NCI-H1092 treated with DMSO at 0.1 percent for 48 hours (cell line): ENCODE measurements at regions not wholly inside any gene's neighbourhood (a gene's known extent, or its start where the extent isn't known, plus 50 kb on each side); places are given as distances from the start of the nearest gene placed in this dataset.

Experiments used
- DNase-seq: peaks from one replicate; lab custom pipeline; 2025; lab: John Stamatoyannopoulos, UW

DNA sequence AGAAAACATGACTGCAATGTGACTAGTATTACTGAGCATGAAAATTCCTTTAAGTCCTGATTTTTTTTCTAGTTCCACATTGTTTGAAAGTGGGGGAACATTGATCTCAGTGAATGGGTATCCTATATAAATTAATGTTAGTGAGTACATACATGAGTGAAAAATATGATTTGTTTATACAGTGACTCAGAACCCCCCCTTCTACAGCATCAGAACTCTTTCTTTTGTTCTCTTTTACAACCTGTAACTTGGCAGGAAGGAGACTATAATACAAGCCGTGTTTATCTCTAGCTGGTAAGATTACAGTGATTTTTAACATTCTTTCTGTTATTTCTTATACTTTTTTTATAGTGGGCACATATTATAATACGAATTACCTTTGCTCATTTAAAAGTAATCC lies 384.7 kb downstream of the PDCD6IP start:
- DNase-seq: peak; percentile 50

DNA sequence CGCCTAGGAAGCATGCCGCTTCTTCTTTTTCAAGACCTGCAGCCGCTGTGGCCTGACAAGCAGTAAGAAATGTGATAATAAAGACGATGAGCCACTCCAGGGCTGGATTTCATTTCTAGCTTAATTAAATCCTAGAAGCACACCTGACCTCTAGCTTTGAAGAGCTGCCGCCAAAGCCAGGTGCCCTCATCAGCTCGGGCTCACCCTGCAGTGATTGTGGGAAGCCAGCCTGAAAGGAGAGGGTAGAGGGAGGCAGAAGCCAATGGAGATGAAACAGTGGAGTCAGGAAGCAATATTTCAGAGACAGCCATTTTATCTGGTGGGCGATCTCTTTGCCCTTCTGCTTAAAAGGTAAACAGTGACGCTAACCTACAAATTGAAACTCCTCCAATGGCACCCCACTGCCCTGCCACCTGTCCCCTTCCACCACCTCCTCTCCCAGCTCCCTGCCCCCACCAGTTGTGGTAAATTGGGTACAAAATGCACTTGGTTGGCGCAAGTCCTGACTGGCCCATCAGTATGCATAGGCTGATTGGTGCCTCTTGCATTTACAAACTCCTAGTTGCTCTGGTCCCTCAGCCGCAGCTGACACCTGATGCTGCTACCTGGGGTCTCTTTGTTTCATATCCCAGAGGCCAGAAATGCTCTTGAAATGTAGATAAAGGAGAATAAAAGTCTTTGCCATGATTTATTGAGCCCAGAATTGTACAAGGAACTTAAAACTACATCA lies 385.3 kb downstream of the PDCD6IP start:
- DNase-seq: peak; percentile 68

DNA sequence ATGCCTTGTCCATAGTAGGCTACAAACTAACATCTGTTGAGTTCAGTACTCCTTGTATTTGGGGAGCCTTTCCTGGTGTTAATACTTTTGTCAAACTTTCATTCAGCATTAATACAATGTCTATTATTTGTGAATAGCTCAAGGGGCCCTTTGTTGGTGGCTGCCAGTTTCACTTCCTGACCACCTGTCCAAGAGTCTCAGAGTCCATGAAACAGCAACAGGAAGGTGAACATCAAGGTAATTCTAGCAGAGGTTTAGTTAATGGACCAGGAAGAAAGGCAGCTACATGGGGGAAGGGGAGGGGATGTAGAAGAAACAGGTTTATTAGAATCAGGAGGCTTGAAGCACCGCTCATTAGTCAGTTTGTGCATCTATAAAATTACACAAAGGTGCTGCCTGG lies 386.9 kb downstream of the PDCD6IP start:
- no peak for DNase-seq

DNA sequence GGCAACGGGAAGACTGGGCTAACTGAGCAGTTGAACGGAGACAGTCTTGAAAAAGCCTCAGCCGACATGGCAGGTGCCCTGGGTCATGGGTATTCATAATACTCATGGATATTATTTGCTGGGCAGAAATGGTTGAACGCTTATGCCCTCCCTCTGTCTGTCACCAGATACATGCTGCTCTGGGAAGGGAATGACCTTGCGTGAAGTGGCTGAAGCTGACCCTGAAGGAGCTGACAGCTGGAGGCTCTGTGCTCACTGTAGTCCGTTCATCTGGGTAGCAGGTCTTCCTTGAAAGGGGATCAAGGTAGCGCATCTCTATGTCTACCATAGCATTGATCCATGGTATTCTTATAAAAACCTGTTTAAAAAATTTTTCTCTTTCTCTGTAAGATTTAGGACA lies 390.7 kb downstream of the PDCD6IP start:
- DNase-seq: no peak

DNA sequence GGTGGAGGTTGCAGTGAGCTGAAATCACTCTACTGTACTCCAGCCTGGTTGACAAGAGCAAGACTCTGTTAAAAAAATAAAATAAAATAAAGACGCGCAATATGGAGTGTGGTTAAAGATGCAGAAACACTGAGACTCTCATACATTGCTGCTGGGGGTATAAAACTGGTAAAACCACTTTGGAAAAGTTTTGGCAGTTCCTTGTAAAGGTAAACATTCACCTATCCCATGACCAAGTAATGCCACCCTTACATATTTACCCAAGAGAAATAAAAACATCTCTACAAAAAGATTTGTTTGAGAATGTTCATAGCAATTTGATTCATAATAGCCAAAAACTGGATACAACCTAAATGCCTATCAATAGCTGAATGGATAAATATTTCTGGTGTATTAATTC lies 398.5 kb downstream of the PDCD6IP start:
- DNase-seq: no peak

DNA sequence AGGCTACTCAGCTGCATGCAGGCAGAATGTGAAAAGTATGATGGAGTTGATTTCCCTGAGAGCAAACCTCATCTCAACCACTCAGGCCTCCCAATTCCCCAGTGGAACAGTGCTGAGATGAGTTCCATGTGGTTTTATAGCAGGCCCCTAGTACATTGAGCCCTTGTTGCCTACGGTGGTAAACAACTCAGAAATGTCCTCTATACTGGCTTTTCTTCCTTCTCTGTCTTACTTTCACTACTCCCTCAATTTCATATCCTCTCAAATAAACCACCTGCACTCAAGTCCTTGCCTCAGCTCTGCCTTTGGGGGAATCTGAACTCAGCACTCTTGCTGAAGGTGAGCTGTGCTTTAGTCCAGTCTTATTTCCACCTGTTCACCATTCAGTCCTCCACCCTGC lies 399.9 kb downstream of the PDCD6IP start:
- no peak for DNase-seq

DNA sequence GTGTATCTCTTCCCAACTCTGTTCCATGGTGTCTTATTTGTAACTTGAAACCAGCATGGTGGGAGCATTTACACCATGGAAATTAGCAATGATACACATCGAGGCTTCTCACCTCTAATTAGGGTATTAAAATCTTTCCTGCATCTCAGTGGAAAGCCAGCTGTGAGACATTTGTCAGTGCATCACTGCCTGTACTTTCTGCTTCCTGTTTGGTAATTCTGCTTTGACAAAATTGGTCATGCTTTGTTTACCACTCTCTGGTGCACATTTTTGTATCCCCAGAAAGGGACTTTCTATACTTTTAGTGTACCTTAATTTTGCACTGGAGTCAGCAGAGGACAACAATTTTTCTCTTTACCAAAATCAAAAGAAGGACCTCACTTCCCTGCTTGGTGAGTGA lies 402.1 kb downstream of the PDCD6IP start:
- DNase-seq: no peak

DNA sequence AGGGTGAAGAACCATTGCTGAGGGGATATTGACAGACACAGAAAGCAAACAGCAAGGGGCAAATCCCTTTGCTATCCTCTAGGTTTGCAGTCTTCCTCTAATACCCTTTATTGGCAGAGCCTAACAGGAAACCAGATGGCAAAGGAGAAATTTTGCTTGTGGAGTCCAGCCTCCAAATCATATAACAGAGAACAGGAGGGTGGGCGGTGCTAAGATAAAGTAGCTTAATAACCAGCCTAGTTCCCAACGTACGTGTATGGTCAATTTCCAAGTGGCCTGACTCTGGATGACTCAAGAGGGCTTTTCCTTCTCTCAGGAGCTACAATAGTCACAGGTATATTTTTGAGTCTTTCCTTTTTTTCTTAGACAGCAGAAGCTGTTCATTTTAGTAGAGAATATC lies 404.5 kb downstream of the PDCD6IP start:
- DNase-seq: no peak

DNA sequence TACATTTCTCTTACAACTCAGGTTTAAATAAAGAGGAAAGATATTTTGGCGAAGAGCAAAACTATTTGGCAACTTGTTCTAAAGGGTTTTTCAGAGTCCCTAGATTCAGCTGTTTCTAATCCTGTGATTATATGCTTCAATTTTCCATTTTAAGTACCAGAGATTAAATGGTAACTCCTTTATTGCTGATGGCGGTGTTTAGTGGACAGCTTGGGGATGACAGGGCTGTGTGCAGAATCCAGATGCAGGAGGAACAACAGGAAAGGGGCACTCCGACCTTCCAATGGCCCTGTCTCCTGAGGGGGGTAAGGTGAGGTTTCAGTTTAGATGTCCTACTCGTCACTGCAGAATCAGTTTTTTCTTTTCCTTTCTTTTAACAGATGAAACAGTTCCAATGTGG lies 405.0 kb downstream of the PDCD6IP start:
- DNase-seq: no peak

DNA sequence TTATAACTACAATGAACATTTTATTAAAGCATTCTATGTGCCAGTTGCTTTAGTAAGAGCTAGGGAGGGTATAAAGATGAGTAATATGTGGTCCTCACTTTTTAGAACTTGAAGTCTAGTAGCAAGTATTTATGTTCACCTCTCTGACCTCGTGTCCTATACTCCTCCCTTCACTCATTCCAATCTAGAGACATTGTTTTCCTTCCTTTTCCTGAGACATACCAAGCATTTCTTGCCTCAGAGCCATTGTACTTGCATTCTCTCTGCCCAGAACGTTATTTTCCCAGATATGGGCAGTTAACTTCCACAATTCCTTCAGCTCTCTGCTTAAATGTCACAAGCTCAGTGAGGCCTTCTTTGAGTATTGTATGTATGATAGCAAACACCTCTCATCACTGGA lies 408.6 kb downstream of the PDCD6IP start:
- no peak for DNase-seq

DNA sequence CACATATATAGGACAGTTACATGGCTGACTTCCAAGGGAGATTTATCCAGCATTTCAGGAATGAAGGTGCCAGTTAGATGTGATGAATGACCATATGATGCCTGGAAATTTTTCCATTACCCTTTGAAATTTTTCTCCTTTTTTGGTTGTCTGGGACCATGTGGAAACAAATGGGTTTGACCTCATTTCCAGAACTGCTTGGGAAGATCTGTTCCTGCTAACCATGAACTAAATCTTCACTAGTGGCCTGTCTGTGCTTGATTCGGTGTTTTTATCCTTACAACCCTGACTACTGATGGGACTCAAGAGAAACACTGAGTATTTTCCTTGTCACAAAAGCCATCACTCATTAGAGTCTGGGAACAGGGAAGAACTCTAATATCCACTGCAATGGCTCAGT lies 409.4 kb downstream of the PDCD6IP start:
- DNase-seq: no peak

DNA sequence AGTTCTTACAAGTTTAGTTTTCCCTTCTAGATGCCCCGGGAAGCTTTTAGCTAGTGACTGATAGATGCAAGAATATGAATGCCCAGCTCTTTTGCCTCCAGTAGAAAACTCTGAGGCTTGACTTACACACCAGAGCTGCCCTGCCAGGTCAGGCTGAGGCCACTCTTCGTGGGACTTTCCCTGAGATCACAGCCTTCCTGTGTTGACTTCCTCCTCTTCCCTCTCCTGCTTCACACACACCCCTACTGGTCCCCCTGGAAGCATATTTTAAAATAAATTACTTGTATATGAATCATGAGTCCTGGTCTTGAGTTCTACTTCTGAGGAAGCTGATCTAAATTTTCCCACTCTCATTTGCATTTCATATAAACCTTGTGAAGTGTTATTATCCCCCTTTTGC lies 413.7 kb downstream of the PDCD6IP start:
- no peak for DNase-seq

DNA sequence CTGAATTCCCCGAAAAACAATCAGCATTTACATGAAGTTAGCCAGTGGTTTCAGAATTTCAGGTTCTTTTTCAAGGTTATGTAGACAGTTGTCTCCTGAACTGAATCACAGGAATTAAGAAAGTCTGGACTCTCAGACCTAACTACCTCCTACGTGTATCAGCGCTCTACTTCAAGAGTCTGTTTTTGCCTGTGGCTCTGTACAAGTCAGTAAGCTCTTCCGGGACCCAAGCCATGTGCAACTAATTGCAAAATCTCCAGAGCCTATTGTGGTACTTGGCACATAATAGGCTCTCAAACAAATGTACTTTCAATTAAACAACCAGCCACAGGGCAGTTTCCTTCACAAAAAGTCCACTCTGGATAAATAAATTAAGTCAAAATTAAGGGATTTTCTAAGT lies 414.2 kb downstream of the PDCD6IP start:
- DNase-seq: peak; percentile 68

DNA sequence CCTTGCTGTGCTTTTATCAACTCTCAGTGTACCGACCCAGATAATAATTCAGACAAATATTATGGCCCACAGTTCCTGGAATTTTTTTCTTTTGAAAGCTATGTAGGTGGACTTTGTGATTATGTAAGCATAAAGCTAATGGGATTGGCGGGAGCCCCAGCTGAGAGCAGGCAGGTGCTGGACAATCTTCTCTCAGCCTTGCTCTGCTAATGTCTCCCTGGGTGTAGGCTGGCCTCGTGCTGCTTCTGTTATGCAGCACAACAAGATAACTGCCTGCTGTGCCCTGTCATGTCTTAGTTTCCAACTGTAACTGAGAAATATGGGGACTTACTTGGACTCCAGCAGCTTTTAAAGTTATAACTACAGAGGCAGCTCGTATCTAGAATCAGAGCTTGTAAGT lies 415.0 kb downstream of the PDCD6IP start:
- peak; percentile 73 for DNase-seq

DNA sequence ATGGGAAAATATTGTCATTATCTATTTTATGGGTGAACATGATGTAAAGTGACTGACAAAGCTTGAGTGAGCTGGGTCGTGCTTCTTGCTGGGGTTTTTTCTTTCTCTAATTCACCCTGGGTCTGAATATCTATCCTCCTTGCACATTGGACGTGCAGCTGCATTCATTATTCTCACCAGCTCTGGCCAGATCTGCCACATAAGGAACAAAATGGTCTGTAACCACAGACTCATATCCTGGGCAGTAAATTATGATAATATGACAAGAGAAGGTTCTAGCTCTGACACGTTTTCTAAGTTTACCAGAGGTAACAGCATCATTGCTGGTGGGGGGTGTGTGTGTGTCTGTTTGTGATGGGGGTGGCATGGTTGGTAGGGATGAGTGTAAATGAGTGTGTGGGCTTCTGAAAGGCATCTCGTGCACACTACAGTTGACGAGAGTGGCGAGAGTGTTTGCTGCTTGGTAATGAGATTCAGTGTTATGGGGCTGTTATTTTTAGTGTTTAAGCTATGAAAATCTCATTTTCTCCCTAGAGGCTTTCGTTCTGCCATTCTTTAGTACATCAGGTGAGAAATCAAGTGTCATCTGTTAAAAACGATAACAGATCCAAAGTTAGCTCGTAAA lies 418.4 kb downstream of the PDCD6IP start:
- no peak for DNase-seq

DNA sequence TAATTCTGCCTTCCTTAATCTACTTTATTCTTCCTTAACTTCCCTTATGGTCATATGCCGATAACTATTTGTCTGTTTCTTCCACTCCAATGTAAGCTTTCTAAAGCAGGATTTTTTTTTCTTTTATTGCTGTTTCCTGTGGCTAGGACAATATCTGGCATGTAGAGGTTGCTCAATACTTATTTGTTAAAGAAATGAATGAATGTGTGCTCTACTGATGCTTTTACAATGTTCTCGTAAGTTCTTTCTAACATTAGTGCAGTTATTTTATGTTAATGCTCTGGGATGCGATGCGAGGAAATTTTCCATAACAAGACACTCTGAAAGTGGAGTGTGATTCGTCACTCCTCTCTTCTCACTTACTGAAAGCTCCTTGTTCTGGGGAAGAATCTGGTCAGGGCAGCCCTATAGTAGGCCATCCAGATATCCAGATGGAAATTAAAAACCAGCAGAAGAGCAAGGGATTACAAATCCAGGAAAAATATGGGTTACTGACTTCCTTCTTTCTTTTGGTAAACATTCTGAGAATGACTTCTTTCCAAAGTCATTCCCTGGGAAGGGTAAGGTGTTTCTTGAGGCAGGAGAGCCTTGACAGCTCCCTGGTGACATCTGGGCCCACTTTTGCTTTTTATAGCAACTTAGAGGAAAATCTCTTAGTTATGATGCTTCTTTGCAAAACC lies 420.4 kb downstream of the PDCD6IP start:
- DNase-seq: no peak

DNA sequence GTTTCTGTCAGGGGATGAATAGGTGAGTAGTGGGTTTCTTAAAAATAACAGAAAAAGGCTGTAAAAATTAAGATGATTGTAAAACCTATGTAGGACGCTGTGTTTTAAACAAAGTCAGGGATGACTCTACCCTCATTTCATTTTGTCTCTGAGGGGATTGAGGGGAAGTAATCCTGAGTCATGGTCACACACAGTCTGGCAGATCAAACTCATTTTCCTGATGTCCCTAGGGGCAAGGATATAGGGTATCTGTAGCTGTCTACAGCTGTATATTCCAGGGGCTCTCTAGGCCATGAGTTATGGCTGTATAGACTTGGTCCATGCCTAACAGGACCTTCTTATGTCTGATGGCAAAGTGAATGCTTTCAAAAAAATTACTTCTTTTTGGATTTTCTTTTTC lies 421.1 kb downstream of the PDCD6IP start:
- no peak for DNase-seq

DNA sequence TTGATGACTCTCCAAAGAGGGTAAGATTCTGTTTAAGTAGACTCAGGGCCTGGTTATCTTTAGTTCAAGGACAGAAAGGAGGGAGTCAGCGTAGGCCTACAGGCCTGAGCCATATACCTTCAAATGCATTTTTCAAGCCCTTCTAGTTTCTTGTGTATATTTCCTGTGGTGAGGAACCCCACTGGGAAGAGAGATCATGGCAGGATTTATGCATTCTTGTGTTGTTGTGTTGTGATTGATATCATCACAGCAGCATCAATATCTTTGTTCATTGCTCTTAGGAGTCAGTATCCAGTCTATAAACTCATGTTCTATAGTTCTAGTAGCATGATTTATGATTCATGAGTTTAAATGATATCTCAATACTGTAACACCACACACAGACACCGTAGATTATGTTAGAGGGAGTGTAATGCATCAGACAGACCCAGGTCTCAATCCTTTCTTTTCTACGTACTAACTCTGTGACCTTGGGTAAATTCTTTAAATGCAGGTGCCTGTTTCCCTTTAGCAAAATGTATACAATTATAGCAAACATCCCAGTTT lies 427.5 kb downstream of the PDCD6IP start:
- no peak for DNase-seq

DNA sequence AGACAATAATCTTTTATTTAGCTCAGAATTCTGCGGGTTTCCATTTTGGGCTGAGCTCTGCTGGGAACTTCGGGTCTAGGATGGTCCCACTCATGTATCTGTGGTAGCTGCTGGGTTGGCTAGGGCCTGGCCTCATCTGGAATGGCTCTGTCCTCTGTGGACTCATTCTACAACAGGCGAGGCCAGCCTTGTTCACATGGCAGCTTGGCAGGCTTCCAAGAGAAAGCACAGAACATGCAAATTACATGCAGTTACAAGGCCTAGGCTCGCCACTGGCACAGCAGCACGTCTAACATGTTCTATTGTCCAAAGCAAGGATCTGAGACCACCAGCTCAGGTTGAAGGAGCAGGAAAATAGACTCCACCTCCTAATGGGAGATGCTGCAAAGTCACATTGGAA lies 431.4 kb downstream of the PDCD6IP start:
- DNase-seq: no peak

DNA sequence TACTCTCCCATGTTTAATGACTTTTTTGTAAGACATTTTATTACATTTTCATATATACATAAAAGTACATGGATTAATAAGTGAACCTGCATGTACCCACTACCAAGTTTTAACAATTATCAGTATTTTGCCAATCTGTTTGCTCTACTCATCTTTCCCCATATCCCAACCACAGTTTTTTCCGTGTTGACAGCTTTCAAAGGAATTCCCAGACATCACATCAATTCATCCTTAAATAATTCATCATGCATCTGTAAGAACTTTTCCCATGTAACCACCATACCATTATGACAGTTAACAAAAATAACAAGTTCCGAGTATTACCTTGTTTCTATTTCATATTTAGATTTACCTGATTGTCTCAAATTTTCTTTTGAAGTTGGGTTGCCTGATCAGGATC lies 436.7 kb downstream of the PDCD6IP start:
- DNase-seq: no peak

DNA sequence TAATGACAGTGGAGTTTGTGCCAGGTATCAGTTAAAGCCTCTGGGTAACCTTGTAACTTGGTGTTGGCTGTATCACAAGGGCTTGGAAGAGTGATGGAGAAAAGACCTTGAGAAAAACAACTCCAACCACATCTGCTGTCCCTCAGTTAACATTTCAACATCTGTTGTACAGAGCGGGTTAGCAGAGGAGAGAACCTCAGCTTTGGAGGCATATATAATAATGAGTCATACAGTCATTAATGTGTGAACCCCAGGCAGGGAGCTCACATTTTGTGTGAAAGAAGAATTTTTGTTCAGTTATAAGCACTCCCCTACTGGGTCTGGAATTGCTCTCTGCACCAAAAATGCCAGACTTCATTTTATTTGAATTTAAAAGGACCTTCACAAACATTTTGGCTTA lies 439.5 kb downstream of the PDCD6IP start:
- no peak for DNase-seq

DNA sequence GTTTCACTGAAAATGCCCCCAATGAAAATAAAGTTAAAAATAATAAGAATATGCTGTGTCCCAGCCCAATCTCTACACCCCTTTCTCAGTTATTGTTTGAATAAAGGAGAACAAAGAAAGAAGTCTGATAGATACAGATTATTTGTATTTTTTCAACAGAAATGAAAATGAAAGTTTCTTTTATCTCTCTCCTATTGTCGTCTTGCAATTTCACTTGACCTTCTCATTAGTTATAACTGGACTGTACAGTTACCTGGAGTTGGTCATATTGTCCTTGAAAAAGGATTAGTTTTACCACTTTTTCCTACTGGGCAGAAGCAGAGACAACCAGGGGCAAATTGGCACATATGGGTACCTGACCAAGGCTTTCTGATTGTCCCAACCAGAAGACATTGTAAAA lies 440.0 kb downstream of the PDCD6IP start:
- DNase-seq: no peak

DNA sequence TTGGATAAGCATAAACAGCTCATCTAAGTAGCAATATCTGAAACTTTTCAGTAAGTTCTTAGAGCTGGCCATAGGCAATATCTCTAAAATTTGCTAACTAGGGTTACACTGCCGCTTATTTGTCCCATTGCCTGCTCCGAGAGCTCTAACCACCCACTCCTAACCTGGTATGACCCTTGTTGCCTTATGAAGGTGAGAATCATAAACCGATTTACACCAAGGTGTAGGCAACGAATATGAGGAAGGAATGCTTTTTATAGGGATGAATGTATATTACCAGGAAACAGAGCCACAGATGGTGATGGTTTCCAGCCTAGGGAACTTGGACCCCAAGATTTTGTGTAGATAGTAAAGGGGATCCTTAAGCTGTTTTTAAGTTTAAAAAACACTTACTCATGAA lies 440.9 kb downstream of the PDCD6IP start:
- DNase-seq: no peak
